Fibroblast of villous mesenchyme (primary cell): ENCODE measurements at regions not wholly inside any gene's neighbourhood (a gene's known extent, or its start where the extent isn't known, plus 50 kb on each side); places are given as distances from the start of the nearest gene placed in this dataset.

Experiments used
- DNase-seq: peaks from one replicate; pipeline ENCODE4 v3.0.0-alpha.2; 2010; ENCODE audit warnings: low read depth
- H3K4me3 ChIP-seq: 2 replicates; pipeline ENCODE4 v1.5.1; 2011; ENCODE audit warnings: low read depth, mild to moderate bottlenecking, low read length
- CTCF ChIP-seq: IDR thresholded peaks from 2 replicates; pipeline ENCODE4 v1.5.1; 2012; ENCODE audit warnings: low read depth, mild to moderate bottlenecking, low read length; ENCODE audit not compliant: insufficient read depth

- DNase-seq: no peak
- no peak overlapping the region for H3K4me3 ChIP-seq
- no peak for TF ChIP-seq CTCF
Measured at GRCh38 chr13:107809125-107809524, 406.2 kb downstream of the LIG4 start.

GRCh38 chr13:107808389-107808788, 406.9 kb downstream of the LIG4 start:
- TF ChIP-seq CTCF: no peak
- H3K4me3 ChIP-seq: no peak overlapping the region
- DNase-seq: no peak

- no peak overlapping the region for H3K4me3 ChIP-seq
- no peak for DNase-seq
Measured at GRCh38 chr13:107807306-107808073, 407.8 kb downstream of the LIG4 start.

GRCh38 chr13:107806726-107807125, 408.6 kb downstream of the LIG4 start:
- no peak for TF ChIP-seq CTCF
- no peak overlapping the region for H3K4me3 ChIP-seq
- no peak for DNase-seq

More at GRCh38 chr13:107807306-107808073, 407.8 kb downstream of the LIG4 start:
- TF ChIP-seq CTCF: no peak

- H3K4me3 ChIP-seq: no peak overlapping the region
- TF ChIP-seq CTCF: no peak
- DNase-seq: no peak
Measured at GRCh38 chr13:107803822-107804495, 411.4 kb downstream of the LIG4 start.

GRCh38 chr13:107801621-107802020, 413.7 kb downstream of the LIG4 start:
- TF ChIP-seq CTCF: no peak
- H3K4me3 ChIP-seq: no peak overlapping the region
- DNase-seq: no peak
